Loucy (cell line): ENCODE measurements at regions not wholly inside any gene's neighbourhood (a gene's known extent, or its start where the extent isn't known, plus 50 kb on each side); places are given as distances from the start of the nearest gene placed in this dataset.

ENCODE experiments used
- H2AFZ ChIP-seq: fragments of 200-600 bp; sonication (generic); 2 replicates; pipeline ENCODE4 v1.6.0; 2016; ENCODE audit warnings: antibody characterized with exemption, mild to moderate bottlenecking, low read length, moderate library complexity
- H3F3A ChIP-seq: fragments of 200-600 bp; 2 replicates; pipeline ENCODE4 v1.6.0; 2016; ENCODE audit warnings: antibody characterized with exemption, low read depth, mild to moderate bottlenecking
- H3K27me3 ChIP-seq: fragments of 200-600 bp; sonication (generic); 2 replicates; pipeline ENCODE4 v1.6.1; 2014; ENCODE audit warnings: low read length, mild to moderate bottlenecking; ENCODE audit not compliant: insufficient read depth, poor library complexity, severe bottlenecking
- H3K36me3 ChIP-seq: fragments of 200-600 bp; sonication (generic); 2 replicates; pipeline ENCODE4 v1.6.1; 2016; ENCODE audit warnings: low read length; ENCODE audit not compliant: insufficient read depth
- H3K4me1 ChIP-seq: fragments of 200-600 bp; sonication (generic); 2 replicates; pipeline ENCODE4 v1.5.1; 2014; ENCODE audit warnings: low read length, mild to moderate bottlenecking; ENCODE audit not compliant: insufficient read depth, poor library complexity, severe bottlenecking
- H3K4me2 ChIP-seq: fragments of 200-600 bp; sonication (generic); 2 replicates; pipeline ENCODE4 v1.6.0; 2014; ENCODE audit warnings: antibody characterized with exemption, low read length, low read depth, mild to moderate bottlenecking; ENCODE audit not compliant: poor library complexity, severe bottlenecking
- H3K4me3 ChIP-seq: fragments of 200-600 bp; sonication (generic); 2 replicates; pipeline ENCODE4 v1.5.1; 2014; ENCODE audit warnings: low read length, mild to moderate bottlenecking, mixed read lengths; ENCODE audit not compliant: poor library complexity, severe bottlenecking
- H3K79me2 ChIP-seq: fragments of 200-600 bp; sonication (generic); 2 replicates; pipeline ENCODE4 v1.6.1; 2014; ENCODE audit warnings: low read length; ENCODE audit not compliant: insufficient read depth
- H3K9ac ChIP-seq: fragments of 200-600 bp; sonication (generic); 2 replicates; pipeline ENCODE4 v1.6.0; 2014; ENCODE audit warnings: mild to moderate bottlenecking, low read depth, low read length, moderate library complexity; ENCODE audit not compliant: poor library complexity, severe bottlenecking
- H3K9me2 ChIP-seq: fragments of 200-600 bp; sonication (generic); replicated peaks from 2 replicates; pipeline ENCODE4 v1.6.1; 2016; ENCODE audit warnings: low read depth, low read length, mixed read lengths
- H3K9me3 ChIP-seq: fragments of 200-600 bp; sonication (generic); 2 replicates; pipeline ENCODE4 v1.6.1; 2014; ENCODE audit warnings: mild to moderate bottlenecking, antibody characterized with exemption, low read length, low read depth; ENCODE audit not compliant: insufficient read depth
- H4K20me1 ChIP-seq: fragments of 200-600 bp; sonication (generic); 2 replicates; pipeline ENCODE4 v1.6.0; 2014; ENCODE audit warnings: antibody characterized with exemption, low read length, mild to moderate bottlenecking; ENCODE audit not compliant: insufficient read depth, poor library complexity, severe bottlenecking
- EZH2phosphoT487 ChIP-seq: fragments of 200-600 bp; IDR thresholded peaks from 2 replicates; pipeline ENCODE4 v1.6.1; 2018; ENCODE audit warnings: antibody characterized with exemption, mild to moderate bottlenecking, moderate library complexity, borderline replicate concordance
- TF ChIP-seq, protein P1 (sequence below): fragments of 200-600 bp; sonication (generic); conservative IDR thresholded peaks from 2 replicates; pipeline ENCODE4 v1.5.1; 2014; ENCODE audit warnings: mild to moderate bottlenecking, antibody characterized with exemption, low read length

- Histone ChIP-seq H3K9me2 (no peaks in the 10 kb centered on the region), H3F3A (no peaks in the 10 kb centered on the region), H3K9ac (no peak overlapping the region), H3K79me2 (no peaks in the 10 kb centered on the region), H4K20me1 (no peaks in the 10 kb centered on the region), H3K4me2 (no peak overlapping the region), H2AFZ (no peak overlapping the region), H3K4me1 (no peaks in the 10 kb centered on the region), H3K4me3 (no peak overlapping the region), H3K27me3 (no peaks in the 10 kb centered on the region), H3K9me3 (no peaks in the 10 kb centered on the region), H3K36me3 (no peaks in the 10 kb centered on the region)
- TF ChIP-seq, protein P1, sequence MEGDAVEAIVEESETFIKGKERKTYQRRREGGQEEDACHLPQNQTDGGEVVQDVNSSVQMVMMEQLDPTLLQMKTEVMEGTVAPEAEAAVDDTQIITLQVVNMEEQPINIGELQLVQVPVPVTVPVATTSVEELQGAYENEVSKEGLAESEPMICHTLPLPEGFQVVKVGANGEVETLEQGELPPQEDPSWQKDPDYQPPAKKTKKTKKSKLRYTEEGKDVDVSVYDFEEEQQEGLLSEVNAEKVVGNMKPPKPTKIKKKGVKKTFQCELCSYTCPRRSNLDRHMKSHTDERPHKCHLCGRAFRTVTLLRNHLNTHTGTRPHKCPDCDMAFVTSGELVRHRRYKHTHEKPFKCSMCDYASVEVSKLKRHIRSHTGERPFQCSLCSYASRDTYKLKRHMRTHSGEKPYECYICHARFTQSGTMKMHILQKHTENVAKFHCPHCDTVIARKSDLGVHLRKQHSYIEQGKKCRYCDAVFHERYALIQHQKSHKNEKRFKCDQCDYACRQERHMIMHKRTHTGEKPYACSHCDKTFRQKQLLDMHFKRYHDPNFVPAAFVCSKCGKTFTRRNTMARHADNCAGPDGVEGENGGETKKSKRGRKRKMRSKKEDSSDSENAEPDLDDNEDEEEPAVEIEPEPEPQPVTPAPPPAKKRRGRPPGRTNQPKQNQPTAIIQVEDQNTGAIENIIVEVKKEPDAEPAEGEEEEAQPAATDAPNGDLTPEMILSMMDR: no peak
- TF ChIP-seq EZH2phosphoT487: no peak
Observed at GRCh38 chr14:61625165-61625564, 70.1 kb upstream of the HIF1A start.

GRCh38 chr14:61627612-61628011 lies 67.7 kb upstream of the HIF1A start:
- Histone ChIP-seq H2AFZ (no peak overlapping the region), H3K9me3 (no peaks in the 10 kb centered on the region), H3K4me1 (no peaks in the 10 kb centered on the region), H3K4me2 (no peak overlapping the region), H3K4me3 (no peak overlapping the region), H3F3A (no peaks in the 10 kb centered on the region), H3K27me3 (no peaks in the 10 kb centered on the region), H4K20me1 (no peaks in the 10 kb centered on the region), H3K9me2 (no peaks in the 10 kb centered on the region), H3K79me2 (no peaks in the 10 kb centered on the region), H3K9ac (no peak overlapping the region), H3K36me3 (no peaks in the 10 kb centered on the region)
- no peak for TF ChIP-seq EZH2phosphoT487
- TF ChIP-seq, protein P1: no peak

DNA sequence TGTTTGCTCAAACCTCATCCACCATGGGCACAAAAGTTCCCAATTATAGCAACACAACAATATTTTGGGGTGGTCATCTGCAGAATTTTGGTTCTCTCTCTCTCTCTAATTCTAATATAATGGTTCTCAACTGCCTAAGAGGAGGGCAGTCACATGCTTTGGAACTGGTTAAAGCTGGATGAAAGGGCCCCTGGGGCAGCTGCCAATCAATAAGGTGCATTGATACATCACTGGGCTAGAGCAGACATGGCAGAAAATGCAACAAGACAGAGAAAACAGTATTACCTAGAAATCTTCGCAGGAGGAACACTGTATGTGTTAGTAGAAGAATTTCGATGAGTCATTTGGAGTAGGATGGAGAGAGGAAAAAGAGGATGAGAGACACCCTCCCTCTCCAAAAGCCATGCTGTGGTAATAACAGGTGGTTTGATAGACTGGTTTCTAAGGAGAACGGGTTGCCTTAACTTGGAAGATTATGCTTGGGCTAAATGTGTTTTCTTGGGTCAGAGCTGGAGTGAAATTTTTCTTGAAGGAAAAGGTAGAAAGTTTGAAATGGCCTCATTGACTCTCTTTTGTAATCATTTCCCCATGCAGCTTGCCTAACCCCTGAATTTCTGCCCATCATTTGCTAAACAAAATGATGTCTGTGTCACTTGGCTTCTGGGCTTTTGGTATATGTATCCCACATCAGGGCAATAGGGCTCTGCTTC lies 67.1 kb upstream of the HIF1A start:
- TF ChIP-seq EZH2phosphoT487: no peak
- TF ChIP-seq, protein P1: no peak
- Histone ChIP-seq H3F3A (no peaks in the 10 kb centered on the region), H3K9me2 (no peaks in the 10 kb centered on the region), H3K36me3 (no peaks in the 10 kb centered on the region), H3K4me1 (no peaks in the 10 kb centered on the region), H3K4me2 (no peak overlapping the region), H3K79me2 (no peaks in the 10 kb centered on the region), H3K27me3 (no peaks in the 10 kb centered on the region), H3K4me3 (no peak overlapping the region), H4K20me1 (no peaks in the 10 kb centered on the region), H2AFZ (no peak overlapping the region), H3K9ac (no peak overlapping the region), H3K9me3 (no peaks in the 10 kb centered on the region)
